GM12878 (cell line): ENCODE measurements at regions not wholly inside any gene's neighbourhood (a gene's known extent, or its start where the extent isn't known, plus 50 kb on each side); places are given as distances from the start of the nearest gene placed in this dataset.

ENCODE experiments used
- ATAC-seq: fragments of 200-7000 bp; cut with Tn5 transposase; 3 replicates; pipeline ENCODE4 v1.9.1; 2020; ENCODE audit warnings: mild to moderate bottlenecking, moderate library complexity
- BruUV-seq: library from RNA; stranded (reverse); fragments of 400-500 nt; replicated peaks from 2 replicates; lab custom pipeline; 2021; lab: Mats Ljungman, UMichigan
- CTCF ChIA-PET: fragments of 300-600 bp; sonication (Branson Sonifier 250); formaldehyde crosslinking; extraction: SDS; loops from one replicate; lab custom pipeline; 2021; ENCODE audit warnings: inconsistent platforms; lab: Yijun Ruan, JAX
- POLR2A ChIA-PET: fragments of 350-600 bp; formaldehyde crosslinking; extraction: SDS; loops from one replicate; lab custom pipeline; 2021; ENCODE audit warnings: inconsistent platforms; lab: Charles Lee
- RAD21 ChIA-PET: fragments of 300-600 bp; sonication (Branson Sonifier 250); formaldehyde crosslinking; loops from one replicate; lab custom pipeline; 2023; ENCODE audit warnings: antibody characterized with exemption; ENCODE audit not compliant: unreplicated experiment; lab: Charles Lee
- SMC1A ChIA-PET: fragments of 300-600 bp; sonication (Branson Sonifier 250); formaldehyde crosslinking; loops from one replicate; lab custom pipeline; 2023; ENCODE audit not compliant: unreplicated experiment, uncharacterized antibody; lab: Charles Lee
- DNase-seq: peaks from one replicate; pipeline ENCODE4 v3.0.0-alpha.2; 2011; ENCODE audit warnings: low read depth, low spot score
- FAIRE-seq: peaks from 3 replicates; lab custom pipeline; 2011; peaks lifted over from hg19 to GRCh38; lab: Jason Lieb, UNC
- H2AFZ ChIP-seq: 2 replicates; pipeline ENCODE4 v1.6.0; 2011; ENCODE audit warnings: low read depth, low read length, control low read depth; ENCODE audit not compliant: control insufficient read depth
- H3K27ac ChIP-seq: 2 replicates; pipeline ENCODE4 v1.5.1; 2011; ENCODE audit warnings: control low read depth; ENCODE audit not compliant: control insufficient read depth, insufficient read depth
- H3K27me3 ChIP-seq, 2 experiments: replicated peaks in 1 of 2; 2 replicates each; pipeline versions ENCODE4 v1.6.0 to v1.6.1; 2011; ENCODE audit warnings: low read length in 1 of 2; ENCODE audit not compliant: control insufficient read depth in 2 of 2, insufficient read depth in 2 of 2
- H3K36me3 ChIP-seq, 2 experiments: 2 replicates each; pipeline ENCODE4 v1.5.1; 2011; ENCODE audit warnings: low read length in 1 of 2; ENCODE audit not compliant: control insufficient read depth in 2 of 2, insufficient read depth in 2 of 2
- H3K4me1 ChIP-seq: 2 replicates; pipeline ENCODE4 v1.6.1; 2011; ENCODE audit warnings: mild to moderate bottlenecking, low read length, moderate library complexity, mixed read lengths; ENCODE audit not compliant: control insufficient read depth, insufficient read depth
- H3K4me2 ChIP-seq: 2 replicates; pipeline ENCODE4 v1.6.0; 2011; ENCODE audit warnings: control low read depth; ENCODE audit not compliant: control insufficient read depth, insufficient read depth
- H3K4me3 ChIP-seq: fragments of 200-600 bp; sonication (generic); 2 replicates; pipeline ENCODE4 v1.5.1; 2016
- H3K79me2 ChIP-seq: 2 replicates; pipeline ENCODE4 v1.6.0; 2011; ENCODE audit warnings: low read length; ENCODE audit not compliant: control insufficient read depth, insufficient read depth
- H3K9ac ChIP-seq: 2 replicates; pipeline ENCODE4 v1.8.0; 2011; ENCODE audit warnings: low read length, control low read depth, mixed read lengths; ENCODE audit not compliant: control insufficient read depth, insufficient read depth
- H3K9me3 ChIP-seq: replicated peaks from 3 replicates; pipeline ENCODE4 v1.5.1; 2011; ENCODE audit warnings: mild to moderate bottlenecking, low read length; ENCODE audit not compliant: control insufficient read depth, insufficient read depth
- H4K20me1 ChIP-seq: 2 replicates; pipeline ENCODE4 v1.6.0; 2011; ENCODE audit not compliant: control insufficient read depth, insufficient read depth
- BACH1 ChIP-seq: fragments of 450-650 bp; IDR thresholded peaks from 2 replicates; pipeline ENCODE4 v1.6.1; 2017; ENCODE audit warnings: mild to moderate bottlenecking, borderline replicate concordance
- CBX3 ChIP-seq: fragments of 200-600 bp; sonication (generic); IDR thresholded peaks from 2 replicates; pipeline ENCODE4 v1.6.1; 2016; ENCODE audit warnings: low read depth, borderline replicate concordance
- E2F8 ChIP-seq: fragments of 450-650 bp; IDR thresholded peaks from 2 replicates; pipeline ENCODE4 v1.6.1; 2018; ENCODE audit warnings: mild to moderate bottlenecking, low read depth, moderate library complexity; ENCODE audit not compliant: partially characterized antibody
- ESRRA ChIP-seq: IDR thresholded peaks from 2 replicates; pipeline ENCODE4 v1.6.1; 2012; ENCODE audit warnings: mild to moderate bottlenecking, low read length, improper control_type of control experiment
- IKZF1 ChIP-seq: fragments of 450-650 bp; conservative IDR thresholded peaks from 2 replicates; pipeline ENCODE4 v1.6.1; 2017; ENCODE audit warnings: antibody characterized with exemption, mild to moderate bottlenecking
- NR2C2 ChIP-seq: IDR thresholded peaks from 2 replicates; pipeline ENCODE4 v1.6.1; 2011; ENCODE audit warnings: borderline replicate concordance, low read depth; ENCODE audit not compliant: control insufficient read depth, insufficient read length
- PAX8 ChIP-seq: fragments of 450-650 bp; IDR thresholded peaks from 2 replicates; pipeline ENCODE4 v1.6.1; 2017; ENCODE audit warnings: mild to moderate bottlenecking, moderate library complexity
- POLR2AphosphoS2 ChIP-seq: IDR thresholded peaks from 2 replicates; pipeline ENCODE4 v1.6.1; 2011; ENCODE audit warnings: low read depth, mild to moderate bottlenecking, low read length, improper control_type of control experiment, moderate library complexity
- TBL1XR1 ChIP-seq: IDR thresholded peaks from 2 replicates; pipeline ENCODE4 v1.6.1; 2012; ENCODE audit warnings: low read depth, low read length, improper control_type of control experiment
- WRNIP1 ChIP-seq: IDR thresholded peaks from 2 replicates; pipeline ENCODE4 v1.6.1; 2011; ENCODE audit warnings: low read depth, low read length, improper control_type of control experiment, borderline replicate concordance
- ZBED1 ChIP-seq: IDR thresholded peaks from 2 replicates; pipeline ENCODE4 v1.6.1; 2016; ENCODE audit warnings: borderline replicate concordance
- ZNF207 ChIP-seq: fragments of 450-650 bp; IDR thresholded peaks from 2 replicates; pipeline ENCODE4 v1.6.1; 2014; ENCODE audit warnings: antibody characterized with exemption, mild to moderate bottlenecking, borderline replicate concordance
- WGBS: methylation state at CpG from one replicate; pipeline ENCODE4 v1.1.6; 2016; ENCODE audit warnings: low lambda C conversion rate; ENCODE audit not compliant: insufficient replicate concordance, insufficient coverage; ENCODE audit errors: missing lambda C conversion rate; 5-methylcytosine and 5-hydroxymethylcytosine counted together
- in situ Hi-C: fragments of 300-500 bp; cut with MboI; formaldehyde crosslinking; loops from 9 replicates; pipeline ENCODE4 v1.14.3; 2018; ENCODE audit warnings: mixed read lengths
- intact Hi-C: fragments of 100-400 bp; cut with micrococcal nuclease; formaldehyde crosslinking; loops from one replicate; pipeline ENCODE4 v1.14.2; 2022; ENCODE audit not compliant: unreplicated experiment
- TF ChIP-seq, protein P1 (sequence below): fragments of 450-650 bp; conservative IDR thresholded peaks from 2 replicates; pipeline ENCODE4 v1.6.1; 2017; ENCODE audit warnings: mild to moderate bottlenecking, moderate library complexity

DNA sequence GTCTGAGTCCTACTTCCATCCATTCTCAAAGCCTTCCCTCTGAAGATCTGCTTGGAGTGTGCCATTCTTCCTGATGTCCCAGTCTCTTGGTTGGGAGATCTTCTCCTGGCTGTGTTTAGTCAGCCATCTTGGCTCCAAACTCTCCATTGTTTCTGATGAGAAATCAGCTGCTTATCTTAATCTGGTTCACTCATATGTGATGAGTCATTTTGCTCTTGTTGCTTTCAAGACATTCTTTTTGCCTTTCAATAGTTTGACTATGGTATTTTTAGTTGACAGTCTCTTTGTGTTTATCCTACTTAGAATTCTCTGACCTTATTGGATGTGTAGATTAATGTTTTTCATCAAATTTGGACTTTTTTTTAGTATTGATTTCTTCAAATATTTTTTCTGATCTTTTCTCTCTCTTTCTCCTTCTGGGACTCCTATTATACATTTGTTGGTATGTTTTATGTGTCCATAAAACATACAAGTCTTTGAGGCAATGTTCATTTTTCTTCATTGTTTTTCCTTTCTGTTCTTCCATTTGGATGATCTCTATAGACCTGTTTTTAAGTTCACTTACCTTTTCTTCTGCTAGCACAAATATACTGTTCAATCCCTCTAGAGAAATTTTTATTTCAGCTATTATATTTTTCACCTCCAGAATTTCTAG is 77.2 kb upstream of the CLPB start:
- DNase-seq = no peak
- no peak for TF ChIP-seq BACH1
- TF ChIP-seq NR2C2 = no peak
- no peak for TF ChIP-seq CBX3
- no peak for FAIRE-seq
- ChIA-PET POLR2A (no interaction called here), RAD21 (no interaction called here), CTCF (no interaction called here), SMC1A (interaction anchor here (1.5 kb wide), 1 partner anchor 25 kb away, joined by 3 read pairs; no protein-coding TSS in a partner anchor)
- intact Hi-C loops (no loop called here), in situ Hi-C loops (no loop called here)
- no peak overlapping the region for H3K9ac ChIP-seq
- no TSS peak for BruUV-seq
- no peak for ATAC-seq
- H4K20me1 ChIP-seq = no peaks in the 10 kb centered on the region
- H2AFZ ChIP-seq = no peak overlapping the region
- no peaks in the 10 kb centered on the region for H3K27me3 ChIP-seq
- no peak overlapping the region for H3K4me3 ChIP-seq
- H3K4me2 ChIP-seq = no peak overlapping the region
- no peaks in the 10 kb centered on the region for H3K79me2 ChIP-seq
- H3K4me1 ChIP-seq = no peaks in the 10 kb centered on the region
- no peak overlapping the region for H3K27ac ChIP-seq
- no peaks in the 10 kb centered on the region; the same call in 2 of the 3 replicates for H3K9me3 ChIP-seq
- no peaks in the 10 kb centered on the region for H3K36me3 ChIP-seq

- WGBS = 75% methylated on average over 2 of the region's 2 CpGs
- no peak overlapping the region for H3K4me2 ChIP-seq
- H3K36me3 ChIP-seq = no peaks in the 10 kb centered on the region
- intact Hi-C loops (no loop called here), in situ Hi-C loops (no loop called here)
- BruUV-seq = no TSS peak
- H4K20me1 ChIP-seq = no peaks in the 10 kb centered on the region
- POLR2A ChIA-PET = no interaction called here
- H3K4me1 ChIP-seq = no peaks in the 10 kb centered on the region
- CTCF ChIA-PET = no interaction called here
- no peak overlapping the region for H3K4me3 ChIP-seq
- SMC1A ChIA-PET = interaction anchor here (0.9 to 1.0 kb wide), 2 partner anchors 9 to 28 kb away, joined by 3 read pairs; no protein-coding TSS in a partner anchor
- DNase-seq = no peak
- no peaks in the 10 kb centered on the region for H3K27me3 ChIP-seq
- no peak overlapping the region for H3K9ac ChIP-seq
- no peak overlapping the region for H3K27ac ChIP-seq
- no peaks in the 10 kb centered on the region for H3K79me2 ChIP-seq
- ATAC-seq = no peak
- RAD21 ChIA-PET = no interaction called here
- no peaks in the 10 kb centered on the region; the same call in 2 of the 3 replicates for H3K9me3 ChIP-seq
- no peak for FAIRE-seq
- no peak overlapping the region for H2AFZ ChIP-seq
- TF ChIP-seq POLR2AphosphoS2 (no peak), ZBED1 (no peak), IKZF1 (no peak), E2F8 (no peak), WRNIP1 (no peak), TBL1XR1 (no peak), ZNF207 (no peak), ESRRA (no peak), PAX8 (no peak)
- TF ChIP-seq, protein P1, sequence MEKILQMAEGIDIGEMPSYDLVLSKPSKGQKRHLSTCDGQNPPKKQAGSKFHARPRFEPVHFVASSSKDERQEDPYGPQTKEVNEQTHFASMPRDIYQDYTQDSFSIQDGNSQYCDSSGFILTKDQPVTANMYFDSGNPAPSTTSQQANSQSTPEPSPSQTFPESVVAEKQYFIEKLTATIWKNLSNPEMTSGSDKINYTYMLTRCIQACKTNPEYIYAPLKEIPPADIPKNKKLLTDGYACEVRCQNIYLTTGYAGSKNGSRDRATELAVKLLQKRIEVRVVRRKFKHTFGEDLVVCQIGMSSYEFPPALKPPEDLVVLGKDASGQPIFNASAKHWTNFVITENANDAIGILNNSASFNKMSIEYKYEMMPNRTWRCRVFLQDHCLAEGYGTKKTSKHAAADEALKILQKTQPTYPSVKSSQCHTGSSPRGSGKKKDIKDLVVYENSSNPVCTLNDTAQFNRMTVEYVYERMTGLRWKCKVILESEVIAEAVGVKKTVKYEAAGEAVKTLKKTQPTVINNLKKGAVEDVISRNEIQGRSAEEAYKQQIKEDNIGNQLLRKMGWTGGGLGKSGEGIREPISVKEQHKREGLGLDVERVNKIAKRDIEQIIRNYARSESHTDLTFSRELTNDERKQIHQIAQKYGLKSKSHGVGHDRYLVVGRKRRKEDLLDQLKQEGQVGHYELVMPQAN = no peak
These were observed 72.7 kb upstream of the CLPB start for GRCh38 chr11:72507050-72507449.
